Effector CD8-positive, alpha-beta T cell (primary cell): ENCODE measurements at regions not wholly inside any gene's neighbourhood (a gene's known extent, or its start where the extent isn't known, plus 50 kb on each side); places are given as distances from the start of the nearest gene placed in this dataset.

Experiments used
- DNase-seq: peaks from one replicate; lab custom pipeline; 2025; lab: John Stamatoyannopoulos, UW

GRCh38 chr16:86683441-86684194, 105.3 kb downstream of the FOXL1 start:
- DNase-seq, result no peak

GRCh38 chr16:86685076-86685475, 106.7 kb downstream of the FOXL1 start:
- DNase-seq, result no peak

GRCh38 chr16:86690970-86691369, 112.6 kb downstream of the FOXL1 start:
- no peak for DNase-seq

GRCh38 chr16:86692426-86692825, 114.1 kb downstream of the FOXL1 start:
- no peak for DNase-seq

- no peak for DNase-seq
Measured at GRCh38 chr16:86693033-86693432, 114.7 kb downstream of the FOXL1 start.

- no peak for DNase-seq
Measured at GRCh38 chr16:86697715-86698114, 119.4 kb downstream of the FOXL1 start.

GRCh38 chr16:86700046-86700945, 121.9 kb downstream of the FOXL1 start:
- no peak for DNase-seq

GRCh38 chr16:86701286-86701975, 123.1 kb downstream of the FOXL1 start:
- no peak for DNase-seq

- no peak for DNase-seq
Measured at GRCh38 chr16:86702824-86703588, 124.7 kb downstream of the FOXL1 start.

GRCh38 chr16:86704516-86704915, 126.2 kb downstream of the FOXL1 start:
- no peak for DNase-seq

- DNase-seq, result no peak
Measured at GRCh38 chr16:86706726-86707125, 128.4 kb downstream of the FOXL1 start.

- DNase-seq, result no peak
Measured at GRCh38 chr16:86707171-86707570, 128.8 kb downstream of the FOXL1 start.

GRCh38 chr16:86707581-86707980, 129.2 kb downstream of the FOXL1 start:
- DNase-seq, result no peak

- DNase-seq, result no peak
Measured at GRCh38 chr16:86708431-86708830, 130.1 kb downstream of the FOXL1 start.

GRCh38 chr16:86709103-86709502, 130.8 kb downstream of the FOXL1 start:
- DNase-seq, result no peak

GRCh38 chr16:86709902-86710601, 131.7 kb downstream of the FOXL1 start:
- no peak for DNase-seq

GRCh38 chr16:86710602-86710950, 132.2 kb downstream of the FOXL1 start:
- no peak for DNase-seq

GRCh38 chr16:86712158-86713009, 134.0 kb downstream of the FOXL1 start:
- no peak for DNase-seq

- no peak for DNase-seq
Measured at GRCh38 chr16:86713021-86713631, 134.8 kb downstream of the FOXL1 start.

GRCh38 chr16:86714166-86714565, 135.8 kb downstream of the FOXL1 start:
- DNase-seq, result no peak
